Stimulated activated effector memory CD8-positive, alpha-beta T cell treated with anti-CD3 and anti-CD28 coated beads, Interleukin-12 subunit alpha, Interleukin-12 subunit beta, amount 100 ng/mL, for 72 hours (primary cell): ENCODE measurements at regions not wholly inside any gene's neighbourhood (a gene's known extent, or its start where the extent isn't known, plus 50 kb on each side); places are given as distances from the start of the nearest gene placed in this dataset.

Experiments used
- ATAC-seq: fragments of 150-1000 bp; cut with Tn5 transposase; 2 replicates; pipeline ENCODE4 v1.10.0; 2021
- DNase-seq, 2 donors: peaks; one replicate each; pipeline ENCODE4 v3.0.0; 2021 to 2022; ENCODE audit warnings: low spot score in 2 of 2
- H3K27ac Mint-ChIP-seq: one replicate; pipeline ENCODE4 v1.8.0; 2022; ENCODE audit warnings: mild to moderate bottlenecking, mixed read lengths
- H3K36me3 Mint-ChIP-seq: one replicate; pipeline ENCODE4 v1.8.0; 2022; ENCODE audit warnings: mild to moderate bottlenecking, mixed read lengths
- H3K4me1 Mint-ChIP-seq: one replicate; pipeline ENCODE4 v1.8.0; 2022; ENCODE audit warnings: mixed read lengths
- H3K4me3 Mint-ChIP-seq: one replicate; pipeline ENCODE4 v1.8.0; 2022; ENCODE audit warnings: mild to moderate bottlenecking, mixed read lengths
- H3K9me3 Mint-ChIP-seq: one replicate; pipeline ENCODE4 v1.8.0; 2022; ENCODE audit warnings: mixed read lengths

DNA sequence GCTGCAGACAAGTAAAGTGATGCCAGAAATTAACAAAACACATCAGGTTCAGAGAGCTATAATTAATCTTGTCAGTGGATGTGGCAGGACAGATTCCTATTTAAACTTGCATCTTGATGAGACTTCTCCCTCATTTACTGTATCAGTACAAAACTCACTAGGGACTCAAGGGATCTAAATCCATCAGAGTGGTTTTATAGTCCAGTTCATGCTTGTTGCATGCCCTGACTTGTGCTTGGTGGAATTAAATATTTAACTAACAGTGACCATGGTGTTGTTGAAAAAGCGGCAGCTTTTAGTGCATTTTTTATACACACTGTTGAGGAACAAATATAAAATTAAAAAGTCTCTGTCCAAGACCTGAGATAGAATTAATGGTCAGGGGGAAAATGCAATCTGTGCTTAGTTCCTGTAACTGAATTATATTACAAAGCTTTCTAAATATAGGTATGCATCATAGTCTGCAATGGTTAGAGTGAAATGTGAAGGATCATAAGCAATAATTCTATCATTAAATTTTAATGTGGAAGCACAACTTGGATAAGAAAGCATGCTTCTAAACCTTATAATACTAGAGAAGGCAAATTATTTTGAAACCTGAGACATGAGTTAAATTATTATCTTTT, 1475.5 kb upstream of the TENM4 start:
- no peak for ATAC-seq
- Mint-ChIP-seq H3K4me3 (no peak overlapping the region), H3K4me1 (no peaks in the 10 kb centered on the region), H3K27ac (no peak overlapping the region), H3K9me3 (peaks cover 17% of the 10 kb centered on the region), H3K36me3 (no peaks in the 10 kb centered on the region)
- no peak for DNase-seq

GRCh38 chr11:80914311-80914710, 1473.5 kb upstream of the TENM4 start:
- H3K4me3 Mint-ChIP-seq: no peak overlapping the region
- no peaks in the 10 kb centered on the region for H3K4me1 Mint-ChIP-seq
- no peak overlapping the region for H3K27ac Mint-ChIP-seq
- H3K36me3 Mint-ChIP-seq: no peaks in the 10 kb centered on the region
- DNase-seq: no peak
- ATAC-seq: no peak
- H3K9me3 Mint-ChIP-seq: peaks cover 17% of the 10 kb centered on the region

GRCh38 chr11:80911666-80912065, 1470.8 kb upstream of the TENM4 start:
- H3K27ac Mint-ChIP-seq: no peak overlapping the region
- no peaks in the 10 kb centered on the region for H3K36me3 Mint-ChIP-seq
- ATAC-seq: no peak

GRCh38 chr11:80900265-80900664, 1459.4 kb upstream of the TENM4 start:
- DNase-seq: no peak
- no peak for ATAC-seq
- no peak overlapping the region for H3K27ac Mint-ChIP-seq
- no peak overlapping the region for H3K4me3 Mint-ChIP-seq
- peaks cover 21% of the 10 kb centered on the region for H3K9me3 Mint-ChIP-seq
- H3K36me3 Mint-ChIP-seq: no peaks in the 10 kb centered on the region
- no peaks in the 10 kb centered on the region for H3K4me1 Mint-ChIP-seq

More at GRCh38 chr11:80911666-80912065, 1470.8 kb upstream of the TENM4 start:
- Mint-ChIP-seq H3K4me3 (no peak overlapping the region), H3K9me3 (peaks cover 16% of the 10 kb centered on the region), H3K4me1 (no peaks in the 10 kb centered on the region)
- DNase-seq: no peak

DNA sequence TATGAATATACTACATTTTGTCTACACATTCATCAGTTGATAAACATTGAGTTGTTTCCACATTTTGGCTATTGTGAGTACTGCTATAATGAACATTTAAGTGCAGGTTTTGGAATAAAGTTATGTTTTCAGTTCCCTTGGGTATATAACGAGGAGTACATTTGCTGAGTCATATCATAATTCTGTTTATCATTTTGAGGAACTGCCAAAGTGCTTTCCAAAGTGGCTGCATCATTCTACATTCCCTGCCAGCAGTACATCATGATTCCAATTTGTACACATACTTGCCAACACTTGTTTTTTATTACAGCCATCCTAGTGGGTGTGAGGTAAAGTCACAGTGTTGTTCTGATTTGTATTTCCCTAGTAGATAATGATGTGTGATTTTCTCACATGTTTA, 1458.6 kb upstream of the TENM4 start:
- Mint-ChIP-seq H3K4me1 (no peaks in the 10 kb centered on the region), H3K4me3 (no peak overlapping the region), H3K9me3 (peaks cover 18% of the 10 kb centered on the region), H3K27ac (no peak overlapping the region), H3K36me3 (no peaks in the 10 kb centered on the region)
- ATAC-seq (no peak), DNase-seq (no peak)

- no peak for ATAC-seq
- Mint-ChIP-seq H3K27ac (no peak overlapping the region), H3K9me3 (peaks cover 13% of the 10 kb centered on the region), H3K4me1 (no peaks in the 10 kb centered on the region), H3K4me3 (no peak overlapping the region), H3K36me3 (no peaks in the 10 kb centered on the region)
- no peak for DNase-seq
Measured at GRCh38 chr11:80898910-80899309, 1458.1 kb upstream of the TENM4 start.

GRCh38 chr11:80886684-80887083, 1445.9 kb upstream of the TENM4 start:
- H3K36me3 Mint-ChIP-seq: no peaks in the 10 kb centered on the region
- peaks cover 12% of the 10 kb centered on the region for H3K9me3 Mint-ChIP-seq
- no peaks in the 10 kb centered on the region for H3K4me1 Mint-ChIP-seq
- ATAC-seq (no peak), DNase-seq (no peak)
- no peak overlapping the region for H3K4me3 Mint-ChIP-seq
- H3K27ac Mint-ChIP-seq: no peak overlapping the region

GRCh38 chr11:80873310-80873999, 1432.6 kb upstream of the TENM4 start:
- H3K9me3 Mint-ChIP-seq: peaks cover 19% of the 10 kb centered on the region

GRCh38 chr11:80872116-80872728, 1431.4 kb upstream of the TENM4 start:
- Mint-ChIP-seq H3K27ac (no peak overlapping the region), H3K4me1 (no peaks in the 10 kb centered on the region), H3K4me3 (no peak overlapping the region), H3K36me3 (no peaks in the 10 kb centered on the region), H3K9me3 (peaks cover 23% of the 10 kb centered on the region)
- no peak for ATAC-seq
- DNase-seq: no peak

More at GRCh38 chr11:80873310-80873999, 1432.6 kb upstream of the TENM4 start:
- H3K4me1 Mint-ChIP-seq: no peaks in the 10 kb centered on the region
- no peaks in the 10 kb centered on the region for H3K36me3 Mint-ChIP-seq
- H3K27ac Mint-ChIP-seq: no peak overlapping the region
- no peak overlapping the region for H3K4me3 Mint-ChIP-seq
- ATAC-seq: no peak
- no peak for DNase-seq

DNA sequence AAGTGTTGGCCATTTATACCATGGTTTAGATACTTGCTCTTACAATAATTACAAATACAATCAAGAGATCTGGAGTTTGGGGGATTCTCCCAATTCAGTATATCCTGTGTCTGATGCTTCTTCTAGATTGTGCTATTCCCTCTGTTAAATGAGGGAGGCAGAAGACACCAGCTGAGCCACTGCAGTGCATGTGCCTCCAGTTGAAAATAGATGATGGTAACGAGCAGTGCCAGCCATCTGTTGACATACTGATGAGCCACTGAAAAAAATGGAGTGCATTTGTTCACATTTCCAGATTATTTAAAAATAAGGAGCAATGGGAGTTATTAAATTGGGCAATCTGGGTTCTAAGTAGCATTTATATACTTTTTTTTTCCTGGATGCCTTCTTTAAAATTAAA, 1428.0 kb upstream of the TENM4 start:
- no peak overlapping the region for H3K27ac Mint-ChIP-seq
- H3K4me3 Mint-ChIP-seq: no peak overlapping the region
- peaks cover 16% of the 10 kb centered on the region for H3K9me3 Mint-ChIP-seq
- no peaks in the 10 kb centered on the region for H3K4me1 Mint-ChIP-seq
- no peak for ATAC-seq
- no peak for DNase-seq
- H3K36me3 Mint-ChIP-seq: no peaks in the 10 kb centered on the region

GRCh38 chr11:80862011-80862410, 1421.2 kb upstream of the TENM4 start:
- no peaks in the 10 kb centered on the region for H3K36me3 Mint-ChIP-seq
- no peaks in the 10 kb centered on the region for H3K4me1 Mint-ChIP-seq
- H3K4me3 Mint-ChIP-seq: no peak overlapping the region
- H3K9me3 Mint-ChIP-seq: peaks cover 2% of the 10 kb centered on the region
- DNase-seq (no peak), ATAC-seq (no peak)
- no peak overlapping the region for H3K27ac Mint-ChIP-seq

- DNase-seq: no peak
- Mint-ChIP-seq H3K27ac (no peak overlapping the region), H3K4me1 (no peaks in the 10 kb centered on the region), H3K4me3 (no peak overlapping the region), H3K9me3 (peaks cover 2% of the 10 kb centered on the region), H3K36me3 (no peaks in the 10 kb centered on the region)
- ATAC-seq: no peak
Measured at GRCh38 chr11:80861193-80861592, 1420.4 kb upstream of the TENM4 start.

GRCh38 chr11:80860632-80861031, 1419.8 kb upstream of the TENM4 start:
- no peak overlapping the region for H3K4me3 Mint-ChIP-seq
- peaks cover 2% of the 10 kb centered on the region for H3K9me3 Mint-ChIP-seq
- no peak for ATAC-seq
- no peaks in the 10 kb centered on the region for H3K36me3 Mint-ChIP-seq
- no peaks in the 10 kb centered on the region for H3K4me1 Mint-ChIP-seq
- H3K27ac Mint-ChIP-seq: no peak overlapping the region
- no peak for DNase-seq

DNA sequence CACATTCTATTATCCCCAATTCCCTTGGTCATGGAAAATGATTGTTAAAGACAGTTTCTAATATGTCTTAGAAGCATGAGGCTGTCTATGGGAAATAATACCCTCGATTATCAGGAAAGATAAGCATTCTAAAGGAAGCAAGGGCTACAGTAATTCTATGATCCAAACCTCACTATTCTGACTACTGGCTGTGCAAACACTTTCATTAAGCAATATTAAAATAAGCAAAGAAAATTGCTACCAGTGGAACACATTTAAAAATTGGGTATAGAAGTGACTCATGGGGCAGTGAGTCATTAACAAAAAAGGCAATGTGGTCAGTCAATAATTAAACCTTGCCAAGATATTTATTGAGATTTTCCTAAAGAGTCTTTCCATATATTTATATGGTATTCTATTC, 1415.2 kb upstream of the TENM4 start:
- no peak for ATAC-seq

GRCh38 chr11:80855426-80855825, 1414.6 kb upstream of the TENM4 start:
- H3K9me3 Mint-ChIP-seq: peaks cover 10% of the 10 kb centered on the region
- ATAC-seq: no peak
- DNase-seq: no peak
- H3K4me1 Mint-ChIP-seq: no peaks in the 10 kb centered on the region
- H3K4me3 Mint-ChIP-seq: no peak overlapping the region
- no peak overlapping the region for H3K27ac Mint-ChIP-seq
- H3K36me3 Mint-ChIP-seq: no peaks in the 10 kb centered on the region

More for the DNA sequence above, 1415.2 kb upstream of the TENM4 start:
- no peak overlapping the region for H3K27ac Mint-ChIP-seq
- H3K4me1 Mint-ChIP-seq: no peaks in the 10 kb centered on the region
- no peak overlapping the region for H3K4me3 Mint-ChIP-seq
- DNase-seq: no peak
- no peaks in the 10 kb centered on the region for H3K36me3 Mint-ChIP-seq
- H3K9me3 Mint-ChIP-seq: peaks cover 10% of the 10 kb centered on the region

- H3K4me1 Mint-ChIP-seq: no peaks in the 10 kb centered on the region
- H3K4me3 Mint-ChIP-seq: no peak overlapping the region
- no peak overlapping the region for H3K27ac Mint-ChIP-seq
- DNase-seq: no peak
- ATAC-seq: no peak
- no peaks in the 10 kb centered on the region for H3K36me3 Mint-ChIP-seq
- peaks cover 22% of the 10 kb centered on the region for H3K9me3 Mint-ChIP-seq
Measured at GRCh38 chr11:80849253-80849652, 1408.4 kb upstream of the TENM4 start.
